Cerebellar cortex (tissue), 1 donor: ENCODE measurements at regions not wholly inside any gene's neighbourhood (a gene's known extent, or its start where the extent isn't known, plus 50 kb on each side); places are given as distances from the start of the nearest gene placed in this dataset.
"Not testable (repeated sequence)": the region's sequence is repeated elsewhere in the genome, so short reads cannot be mapped to it uniquely, and the experiment has no call there.

Experiments used
- DNase-seq: peaks from one replicate; pipeline ENCODE4 v3.0.0-alpha.2; 2015; ENCODE audit warnings: low spot score

- DNase-seq, result no peak
Measured at GRCh38 chrX:75673468-75673867, 111.6 kb downstream of the MAGEE2 start.

- DNase-seq, result no peak
Measured at GRCh38 chrX:75655627-75656026, 129.4 kb downstream of the MAGEE2 start.

GRCh38 chrX:75649829-75650228 lies 127.0 kb upstream of the ZDHHC15 start:
- DNase-seq, result no peak

- DNase-seq, result no peak
Measured at GRCh38 chrX:75648803-75649588, 126.2 kb upstream of the ZDHHC15 start.

- no peak for DNase-seq
Measured at GRCh38 chrX:75642811-75643361, 120.0 kb upstream of the ZDHHC15 start.

- DNase-seq, result no peak
Measured at GRCh38 chrX:75638332-75638731, 115.5 kb upstream of the ZDHHC15 start.

GRCh38 chrX:75625232-75625631 lies 102.4 kb upstream of the ZDHHC15 start:
- DNase-seq, result no peak

GRCh38 chrX:75623535-75623934 lies 100.7 kb upstream of the ZDHHC15 start:
- no peak for DNase-seq

GRCh38 chrX:75609406-75609805 lies 86.6 kb upstream of the ZDHHC15 start:
- no peak for DNase-seq

GRCh38 chrX:75603833-75604232 lies 81.0 kb upstream of the ZDHHC15 start:
- DNase-seq, result peak; percentile 49

- not testable (repeated sequence) for DNase-seq
Measured at GRCh38 chrX:75602022-75602421, 79.2 kb upstream of the ZDHHC15 start.

GRCh38 chrX:75596178-75596577 lies 73.3 kb upstream of the ZDHHC15 start:
- no peak for DNase-seq

- DNase-seq, result not testable (repeated sequence)
Measured at GRCh38 chrX:75593186-75593585, 70.3 kb upstream of the ZDHHC15 start.

GRCh38 chrX:75582511-75582910 lies 59.7 kb upstream of the ZDHHC15 start:
- no peak for DNase-seq
